K562 (cell line): ENCODE measurements at regions not wholly inside any gene's neighbourhood (a gene's known extent, or its start where the extent isn't known, plus 50 kb on each side); places are given as distances from the start of the nearest gene placed in this dataset.

ENCODE experiments used
- ATAC-seq: fragments of 200-7000 bp; cut with Tn5 transposase; 3 replicates; pipeline ENCODE4 v1.9.1; 2020; ENCODE audit warnings: moderate library complexity
- BruUV-seq: library from RNA; stranded (reverse); fragments of 400-500 nt; replicated peaks from 2 replicates; lab custom pipeline; 2021; lab: Mats Ljungman, UMichigan
- CTCF ChIA-PET: fragments of 300-600 bp; formaldehyde crosslinking; extraction: SDS; loops from one replicate; lab custom pipeline; 2021; ENCODE audit warnings: low intra/inter-chr PET ratio; lab: Yijun Ruan, JAX
- POLR2A ChIA-PET: fragments of 300-600, 350-650 bp; sonication (Branson Sonifier 250); formaldehyde crosslinking; extraction: SDS; loops from one replicate; lab custom pipeline; 2021; ENCODE audit warnings: antibody characterized with exemption, inconsistent platforms; lab: Yijun Ruan, JAX
- DNase-seq, 4 experiments: peaks; one replicate each; pipeline versions ENCODE4 v3.0.0 to v3.0.0-alpha.2; 2011 to 2018; ENCODE audit warnings: low spot score in 3 of 4, mixed read lengths in 3 of 4; ENCODE audit errors: extremely low read depth in 1 of 4
- FAIRE-seq: peaks from 2 replicates; lab custom pipeline; 2011; peaks lifted over from hg19 to GRCh38; lab: Jason Lieb, UNC
- H2AFZ ChIP-seq: 2 replicates; pipeline ENCODE4 v1.6.0; 2011; ENCODE audit warnings: low read depth, low read length, control low read depth, inconsistent platforms
- H3K27ac ChIP-seq: fragments of 200-600 bp; 3 replicates; pipeline ENCODE4 v1.8.0; 2011; ENCODE audit warnings: low read depth, mild to moderate bottlenecking, control low read depth, inconsistent platforms, low read length, moderate library complexity, mixed read lengths; ENCODE audit errors: extremely low read depth
- H3K27me3 ChIP-seq, 2 experiments: fragments of 300-600 bp in 1 of 2; 2 replicates in 1 of 2; 3 replicates in 1 of 2; pipeline versions ENCODE4 v1.6.0 to v1.8.0; 2011; ENCODE audit warnings: inconsistent platforms in 2 of 2, low read length in 2 of 2, mild to moderate bottlenecking in 1 of 2, mixed read lengths in 1 of 2, moderate library complexity in 1 of 2; ENCODE audit not compliant: control insufficient read depth in 2 of 2, insufficient read depth in 2 of 2
- H3K36me3 ChIP-seq: fragments of 300-600 bp; 3 replicates; pipeline ENCODE4 v1.8.0; 2011; ENCODE audit warnings: mild to moderate bottlenecking, low read length, inconsistent platforms; ENCODE audit not compliant: control insufficient read depth, insufficient read depth
- H3K4me1 ChIP-seq, 2 experiments: fragments of 200-600 bp in 1 of 2; replicated peaks in 1 of 2; 2 replicates in 1 of 2; 3 replicates in 1 of 2; pipeline versions ENCODE4 v1.5.1 to v1.8.0; 2011; ENCODE audit warnings: inconsistent platforms in 2 of 2, low read length in 2 of 2, mild to moderate bottlenecking in 1 of 2, mixed read lengths in 1 of 2, moderate library complexity in 1 of 2; ENCODE audit not compliant: control insufficient read depth in 2 of 2, insufficient read depth in 2 of 2
- H3K4me2 ChIP-seq: 2 replicates; pipeline ENCODE4 v1.6.1; 2011; ENCODE audit warnings: low read length, control low read depth, inconsistent platforms, mixed read lengths; ENCODE audit not compliant: insufficient read depth
- H3K4me3 ChIP-seq: fragments of 200-600 bp; sonication (generic), shearing (Covaris generic); 2 replicates; pipeline ENCODE4 v1.5.1; 2016; ENCODE audit warnings: control low read depth, inconsistent platforms
- H3K79me2 ChIP-seq: fragments of 200-600 bp; 3 replicates; pipeline ENCODE4 v1.8.0; 2011; ENCODE audit warnings: low read length, inconsistent platforms; ENCODE audit not compliant: control insufficient read depth, insufficient read depth
- H3K9ac ChIP-seq, 2 experiments: 2 replicates each; pipeline versions ENCODE4 v1.6.0 to v1.6.1; 2011; ENCODE audit warnings: low read depth in 2 of 2, low read length in 2 of 2, control low read depth in 1 of 2, inconsistent platforms in 1 of 2, mild to moderate bottlenecking in 1 of 2, mixed read lengths in 1 of 2; ENCODE audit not compliant: insufficient read depth in 1 of 2
- H3K9me1 ChIP-seq: one replicate; pipeline ENCODE4 v1.6.0; 2011; ENCODE audit warnings: inconsistent platforms, mild to moderate bottlenecking, low read length, moderate library complexity; ENCODE audit not compliant: control insufficient read depth, insufficient read depth
- H3K9me3 ChIP-seq: replicated peaks from 2 replicates; pipeline ENCODE4 v1.5.1; 2011; ENCODE audit warnings: low read depth, low read length, inconsistent platforms; ENCODE audit not compliant: control insufficient read depth, insufficient read depth
- H4K20me1 ChIP-seq: replicated peaks from 2 replicates; pipeline ENCODE4 v1.6.1; 2011; ENCODE audit warnings: low read length, inconsistent platforms, mixed read lengths; ENCODE audit not compliant: control insufficient read depth, insufficient read depth
- C11orf30 ChIP-seq: fragments of 450-650 bp; IDR thresholded peaks from 2 replicates; pipeline ENCODE4 v1.6.1; 2016; ENCODE audit warnings: low read depth, mild to moderate bottlenecking
- CBX3 ChIP-seq, 2 experiments: IDR thresholded peaks; 1 replicate in 1 of 2; 2 replicates in 1 of 2; pipeline ENCODE4 v1.6.1; 2012; ENCODE audit warnings: inconsistent platforms in 2 of 2, low read length in 2 of 2, borderline replicate concordance in 1 of 2, control low read depth in 1 of 2
- CREBBP ChIP-seq: IDR thresholded peaks from one replicate; pipeline ENCODE4 v1.6.1; 2012; ENCODE audit warnings: low read depth, mild to moderate bottlenecking, control low read depth, inconsistent platforms, low read length
- CSDE1 ChIP-seq, 2 experiments: fragments of 450-650 bp; IDR thresholded peaks; 2 replicates each; pipeline ENCODE4 v1.6.1; 2016; ENCODE audit warnings: mild to moderate bottlenecking in 1 of 2
- DIDO1 ChIP-seq: fragments of 450-650 bp; IDR thresholded peaks from 2 replicates; pipeline ENCODE4 v1.6.1; 2016; ENCODE audit warnings: low read depth, missing biosample characterization, missing genetic modification characterization
- DPF2 ChIP-seq: fragments of 450-650 bp; IDR thresholded peaks from 2 replicates; pipeline ENCODE4 v1.6.1; 2016
- ETS1 ChIP-seq: conservative IDR thresholded peaks from 2 replicates; pipeline ENCODE4 v1.6.1; 2011; ENCODE audit warnings: low read depth, mild to moderate bottlenecking, low read length; ENCODE audit not compliant: control insufficient read depth
- ETS2 ChIP-seq: IDR thresholded peaks from 2 replicates; pipeline ENCODE4 v1.6.1; 2016; ENCODE audit warnings: borderline replicate concordance, missing genetic modification characterization, mild to moderate bottlenecking, moderate library complexity, missing compliant biosample characterization; ENCODE audit not compliant: poor library complexity, severe bottlenecking
- HCFC1 ChIP-seq: IDR thresholded peaks from 2 replicates; pipeline ENCODE4 v1.6.1; 2012; ENCODE audit warnings: low read depth, low read length, improper control_type of control experiment
- HDAC6 ChIP-seq: IDR thresholded peaks from 2 replicates; pipeline ENCODE4 v1.6.1; 2012; ENCODE audit warnings: low read depth, mild to moderate bottlenecking, control low read depth, inconsistent platforms, low read length, moderate library complexity
- HES1 ChIP-seq: fragments of 450-650 bp; IDR thresholded peaks from 2 replicates; pipeline ENCODE4 v1.6.1; 2016; ENCODE audit warnings: low read depth, mild to moderate bottlenecking, moderate library complexity
- MAFK ChIP-seq: IDR thresholded peaks from 2 replicates; pipeline ENCODE4 v1.6.1; 2011; ENCODE audit warnings: low read length, improper control_type of control experiment
- MEF2D ChIP-seq: conservative IDR thresholded peaks from 2 replicates; pipeline ENCODE4 v1.6.1; 2016; ENCODE audit warnings: low read depth, missing genetic modification characterization, missing compliant biosample characterization
- THRAP3 ChIP-seq: fragments of 450-650 bp; IDR thresholded peaks from 2 replicates; pipeline ENCODE4 v1.6.1; 2016; ENCODE audit warnings: mild to moderate bottlenecking, inconsistent platforms, borderline replicate concordance
- ZNF311 ChIP-seq: fragments of 250-450 bp; sonication (Bioruptor Pico); IDR thresholded peaks from 2 replicates; pipeline ENCODE4 v1.4.0; 2020; ENCODE audit warnings: mild to moderate bottlenecking, moderate library complexity
- ZSCAN29 ChIP-seq: fragments of 450-650 bp; IDR thresholded peaks from 2 replicates; pipeline ENCODE4 v1.6.1; 2017
- WGBS: fragments of 100-300 bp; shearing (Covaris generic); methylation state at CpG from one replicate; pipeline ENCODE4 v1.1.6; 2016; ENCODE audit warnings: low coverage, mixed read lengths; ENCODE audit not compliant: insufficient coverage; ENCODE audit errors: missing lambda C conversion rate; 5-methylcytosine and 5-hydroxymethylcytosine counted together
- in situ Hi-C: fragments of 300-500 bp; cut with MboI; formaldehyde crosslinking; loops from 4 replicates; pipeline ENCODE4 v1.15.0; 2018; ENCODE audit warnings: inconsistent platforms, mixed read lengths
- intact Hi-C: fragments of 100-400 bp; cut with micrococcal nuclease; formaldehyde crosslinking; loops from 2 replicates; pipeline ENCODE4 v1.14.2; 2022
- TF ChIP-seq, protein P1 (sequence below): fragments of 450-650 bp; formaldehyde crosslinking; IDR thresholded peaks from 2 replicates; pipeline ENCODE4 v1.4.0; 2020; ENCODE audit warnings: mild to moderate bottlenecking, moderate library complexity

DNA sequence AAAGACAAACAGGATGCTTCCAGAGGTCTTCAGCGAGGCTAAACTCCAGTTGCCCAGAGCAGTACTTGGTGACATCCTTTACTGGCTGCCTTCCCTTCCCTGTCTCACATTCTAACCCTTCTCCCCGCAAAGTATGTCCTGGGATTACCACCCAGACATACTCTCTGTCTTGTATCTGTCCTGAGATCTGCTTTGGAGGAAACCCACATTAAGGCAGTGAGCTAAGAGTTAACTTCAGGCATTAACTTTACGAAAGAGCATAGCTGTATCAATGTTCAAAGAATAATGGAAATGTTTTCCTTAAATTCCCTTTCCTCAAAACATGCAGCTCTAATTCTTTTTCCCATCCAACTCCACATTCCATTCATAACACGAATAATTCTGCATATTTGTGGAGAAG is 385.2 kb downstream of the NPIPA8 start:
- H3K27me3 ChIP-seq: no peaks in the 10 kb centered on the region
- 16% methylated on average over 4 of the region's 4 CpGs for WGBS
- H3K9me3 ChIP-seq: no peaks in the 10 kb centered on the region
- no peak overlapping the region for H3K4me3 ChIP-seq
- peaks cover 3% of the 10 kb centered on the region for H3K9me1 ChIP-seq
- TF ChIP-seq CBX3 (IDR thresholded peaks at IDR 0.05; ENCODE audit: borderline replicate concordance in 1 of 2, low read length in 2 of 2): no peak
- TF ChIP-seq MEF2D: no peak
- no peak for TF ChIP-seq MAFK
- TF ChIP-seq ETS1: no peak
- no peak for TF ChIP-seq HDAC6
- no peak for TF ChIP-seq CSDE1 (IDR thresholded peaks at IDR 0.05)
- TF ChIP-seq THRAP3: no peak
- TF ChIP-seq HCFC1: no peak
- TF ChIP-seq ZNF311 (CRISPR knock-in tag): no peak
- TF ChIP-seq C11orf30: no peak
- TF ChIP-seq DPF2: no peak
- TF ChIP-seq HES1: no peak
- TF ChIP-seq ZSCAN29: no peak
- TF ChIP-seq, protein P1, sequence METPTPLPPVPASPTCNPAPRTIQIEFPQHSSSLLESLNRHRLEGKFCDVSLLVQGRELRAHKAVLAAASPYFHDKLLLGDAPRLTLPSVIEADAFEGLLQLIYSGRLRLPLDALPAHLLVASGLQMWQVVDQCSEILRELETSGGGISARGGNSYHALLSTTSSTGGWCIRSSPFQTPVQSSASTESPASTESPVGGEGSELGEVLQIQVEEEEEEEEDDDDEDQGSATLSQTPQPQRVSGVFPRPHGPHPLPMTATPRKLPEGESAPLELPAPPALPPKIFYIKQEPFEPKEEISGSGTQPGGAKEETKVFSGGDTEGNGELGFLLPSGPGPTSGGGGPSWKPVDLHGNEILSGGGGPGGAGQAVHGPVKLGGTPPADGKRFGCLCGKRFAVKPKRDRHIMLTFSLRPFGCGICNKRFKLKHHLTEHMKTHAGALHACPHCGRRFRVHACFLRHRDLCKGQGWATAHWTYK: no peak
- no peak for TF ChIP-seq DIDO1 (tag)
- no peak for TF ChIP-seq CREBBP
- TF ChIP-seq ETS2 (tag): no peak
- H3K27ac ChIP-seq: no peak overlapping the region
- peaks cover 0 to 13% of the 10 kb centered on the region in 2 experiments; a peak in 1 of 5 replicates for H3K4me1 ChIP-seq
- in situ Hi-C loops: no loop called here
- DNase-seq: no peak
- CTCF ChIA-PET: no interaction called here
- FAIRE-seq: no peak
- no peaks in the 10 kb centered on the region for H4K20me1 ChIP-seq
- no peaks in the 10 kb centered on the region for H3K79me2 ChIP-seq
- POLR2A ChIA-PET: no interaction called here
- no peak overlapping the region for H3K9ac ChIP-seq
- no peak overlapping the region for H2AFZ ChIP-seq
- no peak for ATAC-seq
- no peak overlapping the region for H3K4me2 ChIP-seq
- no peaks in the 10 kb centered on the region for H3K36me3 ChIP-seq
- no TSS peak for BruUV-seq
- intact Hi-C loops: no loop called here
